HG03342 (cell line): ENCODE measurements at regions not wholly inside any gene's neighbourhood (a gene's known extent, or its start where the extent isn't known, plus 50 kb on each side); places are given as distances from the start of the nearest gene placed in this dataset.
"Not testable (repeated sequence)": the region's sequence is repeated elsewhere in the genome, so short reads cannot be mapped to it uniquely, and the experiment has no call there.

Source experiments
- ATAC-seq: cut with Tn5 transposase; IDR thresholded peaks from one replicate; pipeline ENCODE4 v1.9.1; 2021; ENCODE audit warnings: mild to moderate bottlenecking, moderate library complexity; ENCODE audit not compliant: unreplicated experiment

DNA sequence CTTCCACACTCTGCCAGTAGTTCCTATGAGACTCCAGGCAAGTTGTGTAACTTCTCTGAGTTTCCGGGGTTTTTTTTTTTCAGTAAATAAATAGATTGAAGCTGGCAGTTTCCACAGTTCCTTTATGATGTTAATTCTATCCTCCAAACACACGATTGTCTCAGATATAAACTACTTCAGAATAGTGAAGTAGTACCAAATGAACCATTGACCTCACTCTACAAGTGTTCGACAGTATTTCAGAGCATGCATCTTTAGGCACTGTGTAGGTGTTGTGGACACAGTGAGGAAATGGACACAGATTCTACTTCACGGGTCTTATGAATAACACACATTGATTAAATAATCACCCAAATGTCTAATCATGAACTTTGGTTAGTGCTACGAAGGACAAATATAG, 136.1 kb upstream of the IGSF10 start:
- ATAC-seq, result no peak

- ATAC-seq, result no peak
Observed at GRCh38 chr3:151593928-151594327, 133.1 kb upstream of the IGSF10 start.

GRCh38 chr3:151592287-151592686, 131.4 kb upstream of the IGSF10 start:
- ATAC-seq, result no peak

DNA sequence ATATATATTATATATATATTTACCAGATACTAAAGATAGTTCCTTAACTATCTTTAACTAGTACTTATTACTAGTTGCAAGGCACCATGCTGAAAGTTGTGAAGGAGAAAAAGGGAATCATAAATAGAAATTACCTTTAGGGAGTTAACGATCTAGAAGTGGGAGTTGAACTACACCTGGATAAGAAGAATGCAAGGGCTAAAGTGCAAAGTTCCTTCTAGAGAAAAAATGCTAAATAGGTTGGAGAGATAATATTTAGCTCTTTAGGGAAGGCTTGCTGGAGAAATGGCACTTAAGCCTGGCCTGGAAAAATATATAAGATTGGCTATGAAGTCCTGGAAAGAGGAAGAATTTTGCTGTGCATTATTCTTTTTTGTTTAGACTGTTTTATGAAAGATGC, 130.6 kb upstream of the IGSF10 start:
- no peak for ATAC-seq

DNA sequence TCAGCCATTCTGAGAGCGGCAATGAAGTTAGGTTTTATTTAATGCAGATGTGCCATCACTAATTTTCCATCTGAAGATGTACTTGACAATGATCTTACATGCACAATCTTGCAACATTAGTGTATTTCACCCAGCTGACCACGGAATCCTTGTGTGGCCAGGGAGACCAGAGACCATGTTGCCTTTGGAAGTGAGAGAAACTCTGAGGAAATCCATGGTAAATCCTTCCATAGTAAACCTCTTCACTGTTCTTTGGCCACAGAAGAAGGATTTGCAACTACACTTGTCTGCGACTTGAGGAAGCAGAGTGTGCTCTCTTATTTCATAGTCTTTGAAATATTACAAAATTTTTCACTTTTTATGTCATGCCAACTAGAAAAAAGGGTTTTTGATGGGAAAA, 128.4 kb upstream of the IGSF10 start:
- ATAC-seq, result no peak

DNA sequence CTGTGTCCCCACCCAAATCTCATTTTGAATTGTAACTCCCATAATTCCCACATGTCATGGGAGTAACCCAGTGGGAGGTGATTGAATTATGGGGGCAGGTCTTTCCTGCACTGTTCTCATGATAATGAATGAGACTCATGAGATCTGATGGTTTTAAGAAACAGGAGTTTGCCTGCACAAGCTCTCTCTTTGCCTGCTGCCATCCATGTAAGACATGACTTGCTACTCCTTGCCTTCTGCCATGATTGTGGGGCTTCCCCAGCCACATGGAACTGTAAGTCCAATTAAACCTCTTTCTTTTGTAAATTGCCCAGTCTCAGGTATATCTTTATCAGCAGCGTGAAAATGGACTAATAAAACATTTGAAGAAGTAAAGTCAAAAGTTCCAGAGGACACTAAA, 126.8 kb upstream of the IGSF10 start:
- ATAC-seq, result not testable (repeated sequence)

DNA sequence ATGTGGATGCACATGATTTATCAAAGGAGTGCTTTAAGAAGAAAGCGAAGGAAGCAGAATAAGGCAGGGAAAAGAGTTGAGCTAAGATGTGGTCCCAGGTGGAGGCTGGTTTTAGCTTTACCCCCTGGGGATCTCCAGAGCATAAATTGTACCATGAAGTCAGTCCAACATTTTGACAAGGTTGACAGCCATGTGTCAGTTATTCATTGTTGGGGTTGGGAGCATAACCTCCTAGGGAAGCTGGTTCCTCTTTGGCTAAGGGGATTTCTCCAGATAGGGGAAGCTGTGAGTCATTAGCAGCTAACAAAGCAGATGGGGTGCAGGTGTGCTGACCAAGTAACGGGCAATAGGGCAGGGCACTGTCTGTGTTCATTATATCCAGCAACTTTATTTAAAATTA, 123.7 kb upstream of the IGSF10 start:
- ATAC-seq, result peak; percentile 85

- no peak for ATAC-seq
Observed at GRCh38 chr3:151581035-151581434, 120.2 kb upstream of the IGSF10 start.

GRCh38 chr3:151580591-151580990, 119.7 kb upstream of the IGSF10 start:
- ATAC-seq, result no peak

- no peak for ATAC-seq
Observed at GRCh38 chr3:151579571-151580270, 118.9 kb upstream of the IGSF10 start.

GRCh38 chr3:151578495-151578894, 117.6 kb upstream of the IGSF10 start:
- ATAC-seq, result no peak

DNA sequence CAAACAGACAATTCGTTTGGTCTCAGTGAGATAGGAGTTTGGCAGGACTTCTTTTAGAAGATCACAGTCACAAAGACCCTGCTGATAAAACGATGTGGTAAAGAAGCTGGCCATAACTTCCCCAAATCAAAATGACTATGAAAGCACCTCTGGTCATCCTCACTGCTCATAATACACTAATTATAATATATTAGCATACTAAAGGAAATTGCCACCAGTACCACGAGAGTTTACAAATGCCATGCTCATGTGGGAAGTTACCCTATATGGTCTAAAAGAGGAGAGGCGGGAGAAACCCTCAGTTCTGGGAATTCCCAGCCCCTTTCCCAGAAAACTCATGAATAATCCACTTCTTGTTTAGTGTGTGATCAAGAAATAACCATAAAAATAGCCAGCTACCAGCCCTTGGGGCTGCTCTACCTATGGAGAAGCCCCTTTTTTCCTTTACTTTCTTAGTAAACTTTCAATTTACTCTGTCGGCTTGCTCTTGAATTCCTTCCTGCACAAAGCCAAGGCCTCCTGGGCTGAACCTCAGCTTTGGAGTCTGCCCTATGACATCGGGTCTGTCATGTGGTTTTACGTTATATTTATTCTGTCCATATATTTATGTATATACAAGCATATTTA, 115.8 kb upstream of the IGSF10 start:
- no peak for ATAC-seq

- no peak for ATAC-seq
Observed at GRCh38 chr3:151568184-151568583, 107.3 kb upstream of the IGSF10 start.

DNA sequence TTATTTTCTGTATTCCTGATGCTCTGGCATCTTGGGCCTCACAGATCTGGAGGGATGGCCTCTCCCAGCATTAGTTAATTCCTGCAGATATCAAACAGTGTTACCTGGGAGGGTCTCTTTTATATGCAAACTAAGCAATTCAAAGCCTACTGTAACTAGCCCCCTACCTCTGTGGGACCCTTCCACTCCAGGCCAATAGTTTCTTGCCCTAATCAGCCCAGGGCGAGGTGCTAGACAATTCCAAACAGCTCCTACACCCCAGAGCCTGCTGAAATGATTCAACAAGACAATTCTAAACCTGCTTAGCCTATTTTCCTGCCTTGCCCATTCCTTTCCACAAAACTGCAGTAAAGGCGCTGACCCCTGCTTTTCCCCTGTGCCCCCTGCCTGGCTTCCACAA, 106.6 kb upstream of the IGSF10 start:
- no peak for ATAC-seq

DNA sequence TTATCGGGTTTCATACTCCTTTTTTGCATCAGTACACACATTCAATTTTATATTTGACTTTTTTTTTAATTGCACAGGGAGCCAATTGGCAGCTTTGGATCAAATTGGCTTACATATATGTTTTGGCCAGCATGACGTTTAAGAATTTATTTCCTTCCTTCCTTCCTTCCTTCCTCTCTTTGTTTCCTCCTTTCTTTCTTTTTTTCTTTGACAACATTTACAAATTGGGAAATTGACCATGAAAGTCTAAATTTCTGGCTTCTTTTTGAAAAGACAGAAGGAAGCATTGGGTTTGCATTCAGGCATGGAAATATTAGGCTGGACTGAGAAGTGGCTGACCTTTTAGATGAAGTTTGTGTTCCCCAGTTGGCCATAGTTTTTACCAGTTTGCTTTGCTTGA, 103.4 kb upstream of the IGSF10 start:
- no peak for ATAC-seq

DNA sequence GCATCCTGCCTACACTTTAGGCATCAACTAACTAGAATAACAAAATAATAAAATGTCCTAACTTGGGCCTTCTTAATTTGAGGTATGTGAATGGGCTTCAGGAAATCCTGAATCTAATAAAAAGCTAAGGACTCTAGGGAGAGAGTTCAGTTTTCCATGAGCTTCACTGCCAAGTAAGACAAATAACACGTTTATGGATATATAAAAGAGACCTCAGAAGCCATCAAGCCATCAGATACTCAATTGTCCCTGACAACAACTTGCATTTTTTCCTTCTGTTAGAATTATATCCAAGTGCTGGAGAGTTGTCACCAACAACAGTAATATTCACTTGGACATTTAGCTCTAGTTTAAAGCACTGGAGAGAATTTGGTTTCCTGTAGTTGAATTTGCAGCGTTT, 102.4 kb upstream of the IGSF10 start:
- no peak for ATAC-seq

DNA sequence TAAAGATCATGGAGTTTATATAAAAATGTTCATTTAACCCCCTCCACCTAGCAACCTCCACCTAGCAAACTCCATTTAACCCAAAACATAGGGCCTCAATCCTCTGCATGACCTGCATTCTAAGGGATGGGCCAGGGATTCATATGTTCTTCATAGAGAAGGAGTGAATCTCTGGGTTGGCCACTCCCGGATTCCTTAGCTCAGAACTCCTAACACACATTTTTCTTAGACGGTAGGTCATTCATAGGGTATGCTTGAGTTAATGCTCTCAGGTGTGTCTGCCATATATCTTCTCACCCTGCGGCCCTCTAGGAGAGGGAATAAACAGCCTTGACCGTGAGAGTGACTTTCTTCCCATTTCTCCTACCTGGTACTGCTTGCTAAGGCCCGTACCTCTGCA, 102.0 kb upstream of the IGSF10 start:
- no peak for ATAC-seq

DNA sequence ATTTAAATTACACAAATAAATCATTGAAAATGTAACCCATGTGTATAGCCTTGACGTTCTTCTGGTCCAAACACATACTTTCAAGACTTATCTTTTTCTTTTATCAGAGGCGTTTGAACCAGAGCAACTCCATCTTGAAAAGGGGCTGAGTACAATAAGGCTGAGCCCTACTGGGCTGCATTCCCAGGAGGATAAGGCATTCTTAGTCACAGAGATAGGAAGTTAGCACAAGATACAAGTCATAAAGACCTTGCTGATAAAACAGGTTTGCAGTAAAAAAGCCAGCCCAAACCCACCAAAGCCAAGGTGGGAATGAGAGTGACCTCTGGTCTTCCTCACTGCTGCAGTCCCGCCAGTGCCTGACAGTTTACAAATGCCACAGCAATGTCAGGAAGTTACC, 101.0 kb upstream of the IGSF10 start:
- no peak for ATAC-seq

GRCh38 chr3:151560738-151561137, 99.9 kb upstream of the IGSF10 start:
- no peak for ATAC-seq

DNA sequence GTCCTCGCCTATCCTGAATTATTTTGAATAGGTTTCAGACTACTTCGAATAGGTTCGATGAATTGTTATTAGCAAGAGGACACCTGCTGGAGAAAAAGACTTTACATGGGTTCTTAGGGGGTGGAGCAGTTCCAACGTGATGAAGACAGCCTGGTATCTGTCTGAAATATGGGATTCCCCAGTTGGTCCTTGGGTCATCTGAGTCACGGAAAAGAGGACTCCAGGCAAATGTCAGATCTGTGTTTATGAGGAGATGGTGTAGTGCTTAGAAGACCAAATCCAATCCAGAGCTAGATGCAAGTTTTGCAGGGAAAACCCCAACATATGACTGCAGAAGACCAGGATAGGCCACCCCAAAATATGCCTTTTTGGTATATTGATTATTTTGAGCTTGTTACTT, 98.9 kb upstream of the IGSF10 start:
- ATAC-seq, result no peak

DNA sequence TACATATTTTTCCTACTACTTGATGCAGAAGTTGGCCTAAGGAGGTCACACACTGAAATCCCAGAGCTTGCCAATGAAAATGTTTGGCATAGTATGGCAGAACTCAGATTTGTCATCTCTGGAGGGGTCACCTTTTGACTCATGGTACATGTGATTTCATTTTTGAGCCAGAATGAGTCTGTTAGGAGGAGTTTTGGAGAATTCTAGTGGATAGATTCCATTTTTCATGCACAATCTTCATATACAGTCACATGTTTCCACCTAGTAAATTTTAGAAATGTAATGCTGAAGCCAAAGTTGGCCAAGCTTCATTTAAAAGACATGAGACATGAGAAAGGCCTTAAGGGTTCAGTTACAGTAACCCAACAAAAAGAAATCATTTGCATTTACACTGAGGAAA, 97.8 kb upstream of the IGSF10 start:
- no peak for ATAC-seq

GRCh38 chr3:151557068-151557840, 96.4 kb upstream of the IGSF10 start:
- no peak for ATAC-seq
